ENCODE measurements at regions not wholly inside any gene's neighbourhood (a gene's known extent, or its start where the extent isn't known, plus 50 kb on each side); places are given as distances from the start of the nearest gene placed in this dataset.
"Not testable (repeated sequence)": the region's sequence is repeated elsewhere in the genome, so short reads cannot be mapped to it uniquely, and the experiment has no call there.

- no peak for DNase-seq
These were observed 95.1 kb downstream of the ASB1 start for GRCh38 chr2:238521870-238522269.

- no peak for DNase-seq
These were observed 96.7 kb downstream of the ASB1 start for GRCh38 chr2:238523158-238524110.

- DNase-seq, result no peak
These were observed 97.8 kb downstream of the ASB1 start for GRCh38 chr2:238524426-238524983.

- no peak for DNase-seq
These were observed 99.3 kb downstream of the ASB1 start for GRCh38 chr2:238525990-238526389.

- DNase-seq, result no peak
These were observed 100.8 kb downstream of the ASB1 start for GRCh38 chr2:238527565-238527964.

GRCh38 chr2:238528953-238529781, 102.4 kb downstream of the ASB1 start:
- DNase-seq, result no peak

- not testable (repeated sequence) for DNase-seq
These were observed 104.4 kb downstream of the ASB1 start for GRCh38 chr2:238531017-238531645.

GRCh38 chr2:238543732-238544131, 117.0 kb downstream of the ASB1 start:
- not testable (repeated sequence) for DNase-seq

- DNase-seq, result no peak
These were observed 122.3 kb downstream of the ASB1 start for GRCh38 chr2:238548902-238549462.

GRCh38 chr2:238549866-238550265, 123.1 kb downstream of the ASB1 start:
- no peak for DNase-seq

GRCh38 chr2:238551091-238551490, 124.4 kb downstream of the ASB1 start:
- DNase-seq, result no peak

- DNase-seq, result no peak
These were observed 125.5 kb downstream of the ASB1 start for GRCh38 chr2:238552226-238552625.

GRCh38 chr2:238553159-238553558, 126.4 kb downstream of the ASB1 start:
- DNase-seq, result no peak

GRCh38 chr2:238554468-238555315, 128.0 kb downstream of the ASB1 start:
- DNase-seq, result no peak

GRCh38 chr2:238555786-238556542, 129.2 kb downstream of the ASB1 start:
- no peak for DNase-seq

- DNase-seq, result no peak
These were observed 130.7 kb downstream of the ASB1 start for GRCh38 chr2:238557431-238557830.

GRCh38 chr2:238557936-238558335, 131.2 kb downstream of the ASB1 start:
- no peak for DNase-seq

GRCh38 chr2:238558456-238559099, 131.9 kb downstream of the ASB1 start:
- DNase-seq, result no peak

- no peak for DNase-seq
These were observed 133.5 kb downstream of the ASB1 start for GRCh38 chr2:238560234-238560633.

GRCh38 chr2:238561230-238561629, 134.5 kb downstream of the ASB1 start:
- DNase-seq, result no peak
